Urinary bladder (tissue), 3 donors: ENCODE measurements at regions not wholly inside any gene's neighbourhood (a gene's known extent, or its start where the extent isn't known, plus 50 kb on each side); places are given as distances from the start of the nearest gene placed in this dataset.

ENCODE experiments used
- DNase-seq: peaks from one replicate; pipeline ENCODE4 v3.0.0-alpha.2; 2015; ENCODE audit errors: extremely low spot score
- H3K27ac ChIP-seq: one replicate; pipeline ENCODE4 v1.5.1; 2013; ENCODE audit warnings: low read depth, mild to moderate bottlenecking, moderate library complexity
- H3K36me3 ChIP-seq: one replicate; pipeline ENCODE4 v1.6.1; 2013; ENCODE audit warnings: mild to moderate bottlenecking, moderate library complexity; ENCODE audit not compliant: insufficient read depth
- H3K4me1 ChIP-seq: one replicate; pipeline ENCODE4 v1.6.1; 2013; ENCODE audit warnings: mild to moderate bottlenecking, moderate library complexity; ENCODE audit not compliant: insufficient read depth
- H3K4me3 ChIP-seq: one replicate; pipeline ENCODE4 v1.5.1; 2013; ENCODE audit warnings: low read depth, low read length
- WGBS: extraction: QIAGEN DNeasy Blood & Tissue Kit; methylation state at CpG from one replicate; pipeline ENCODE4 v1.1.7; 2013; 5-methylcytosine and 5-hydroxymethylcytosine counted together
- donor health status: healthy with polysubstance abuse.
- donor health status: healthy.

- WGBS, result 73% methylated on average over 2 of the region's 2 CpGs
- Histone ChIP-seq H3K27ac (no peak overlapping the region), H3K36me3 (no peaks in the 10 kb centered on the region), H3K4me1 (no peaks in the 10 kb centered on the region), H3K4me3 (no peak overlapping the region)
- DNase-seq, result no peak
These were observed 297.5 kb downstream of the HTR7 start for GRCh38 chr10:90560331-90560730.

- H3K27ac ChIP-seq, result no peak overlapping the region
- no peaks in the 10 kb centered on the region for H3K4me1 ChIP-seq
- H3K4me3 ChIP-seq, result no peak overlapping the region
- WGBS, result 67% methylated on average over 4 of the region's 4 CpGs
- no peaks in the 10 kb centered on the region for H3K36me3 ChIP-seq
- DNase-seq, result no peak
These were observed 296.2 kb downstream of the HTR7 start for GRCh38 chr10:90561666-90562065.

GRCh38 chr10:90571481-90572258 is 286.2 kb downstream of the HTR7 start:
- H3K36me3 ChIP-seq, result no peaks in the 10 kb centered on the region
- no peaks in the 10 kb centered on the region for H3K4me1 ChIP-seq
- no peak overlapping the region for H3K4me3 ChIP-seq
- WGBS, result 54% methylated on average over 8 of the region's 8 CpGs
- no peak overlapping the region for H3K27ac ChIP-seq
- DNase-seq, result no peak

GRCh38 chr10:90575125-90575524 is 282.7 kb downstream of the HTR7 start:
- H3K36me3 ChIP-seq, result no peaks in the 10 kb centered on the region
- no peak overlapping the region for H3K4me3 ChIP-seq
- peak; percentile 11 for DNase-seq
- H3K4me1 ChIP-seq, result no peaks in the 10 kb centered on the region
- H3K27ac ChIP-seq, result no peak overlapping the region
- 66% methylated on average over 3 of the region's 3 CpGs for WGBS

GRCh38 chr10:90577569-90577968 is 280.3 kb downstream of the HTR7 start:
- Histone ChIP-seq H3K4me3 (no peak overlapping the region), H3K27ac (no peak overlapping the region), H3K4me1 (no peaks in the 10 kb centered on the region), H3K36me3 (no peaks in the 10 kb centered on the region)
- 46% methylated on average over 1 of the region's 1 CpG for WGBS
- no peak for DNase-seq

- no peak for DNase-seq
- WGBS, result 79% methylated on average over 1 of the region's 1 CpG
- no peaks in the 10 kb centered on the region for H3K36me3 ChIP-seq
- no peak overlapping the region for H3K27ac ChIP-seq
- no peak overlapping the region for H3K4me3 ChIP-seq
- no peaks in the 10 kb centered on the region for H3K4me1 ChIP-seq
These were observed 278.1 kb downstream of the HTR7 start for GRCh38 chr10:90579602-90580242.

GRCh38 chr10:90583416-90583815 is 274.4 kb downstream of the HTR7 start:
- no peak for DNase-seq
- no peak overlapping the region for H3K4me3 ChIP-seq

GRCh38 chr10:90587081-90587491 is 270.8 kb downstream of the HTR7 start:
- Histone ChIP-seq H3K36me3 (no peaks in the 10 kb centered on the region), H3K4me1 (peaks cover 2% of the 10 kb centered on the region), H3K27ac (no peak overlapping the region), H3K4me3 (no peak overlapping the region)
- WGBS, result 11% methylated on average over 1 of the region's 1 CpG
- DNase-seq, result no peak

More at GRCh38 chr10:90583416-90583815, 274.4 kb downstream of the HTR7 start:
- 94% methylated on average over 3 of the region's 3 CpGs for WGBS
- H3K36me3 ChIP-seq, result no peaks in the 10 kb centered on the region
- no peak overlapping the region for H3K27ac ChIP-seq
- no peaks in the 10 kb centered on the region for H3K4me1 ChIP-seq

- H3K36me3 ChIP-seq, result no peaks in the 10 kb centered on the region
- peaks cover 2% of the 10 kb centered on the region for H3K4me1 ChIP-seq
- H3K27ac ChIP-seq, result no peak overlapping the region
- no peak overlapping the region for H3K4me3 ChIP-seq
- DNase-seq, result no peak
- WGBS, result 92% methylated on average over 2 of the region's 2 CpGs
These were observed 270.3 kb downstream of the HTR7 start for GRCh38 chr10:90587561-90587960.

- no peak overlapping the region for H3K27ac ChIP-seq
- H3K4me1 ChIP-seq, result peaks cover 2% of the 10 kb centered on the region
- DNase-seq, result no peak
- H3K36me3 ChIP-seq, result no peaks in the 10 kb centered on the region
- no peak overlapping the region for H3K4me3 ChIP-seq
- 90% methylated on average over 3 of the region's 3 CpGs for WGBS
These were observed 269.6 kb downstream of the HTR7 start for GRCh38 chr10:90588222-90588621.

- WGBS, result 57% methylated on average over 3 of the region's 3 CpGs
- no peaks in the 10 kb centered on the region for H3K36me3 ChIP-seq
- no peak overlapping the region for H3K4me3 ChIP-seq
- no peak overlapping the region for H3K27ac ChIP-seq
- peaks cover 2% of the 10 kb centered on the region for H3K4me1 ChIP-seq
- no peak for DNase-seq
These were observed 268.0 kb downstream of the HTR7 start for GRCh38 chr10:90589825-90590224.

- H3K27ac ChIP-seq, result no peak overlapping the region
- 84% methylated on average over 3 of the region's 3 CpGs for WGBS
- H3K36me3 ChIP-seq, result no peaks in the 10 kb centered on the region
These were observed 266.2 kb downstream of the HTR7 start for GRCh38 chr10:90591629-90592028.

GRCh38 chr10:90592638-90593302 is 265.1 kb downstream of the HTR7 start:
- Histone ChIP-seq H3K36me3 (no peaks in the 10 kb centered on the region), H3K4me1 (peaks cover 2% of the 10 kb centered on the region), H3K4me3 (no peak overlapping the region), H3K27ac (no peak overlapping the region)
- WGBS, result 27% methylated on average over 3 of the region's 3 CpGs
- DNase-seq, result peak; percentile 13

More at GRCh38 chr10:90591629-90592028, 266.2 kb downstream of the HTR7 start:
- DNase-seq, result no peak
- peaks cover 2% of the 10 kb centered on the region for H3K4me1 ChIP-seq
- no peak overlapping the region for H3K4me3 ChIP-seq

GRCh38 chr10:90598513-90598912 is 259.3 kb downstream of the HTR7 start:
- 83% methylated on average over 4 of the region's 4 CpGs for WGBS
- no peak for DNase-seq
- Histone ChIP-seq H3K4me1 (no peaks in the 10 kb centered on the region), H3K36me3 (no peaks in the 10 kb centered on the region), H3K27ac (no peak overlapping the region), H3K4me3 (no peak overlapping the region)
